GM18511 (cell line): ENCODE measurements at regions not wholly inside any gene's neighbourhood (a gene's known extent, or its start where the extent isn't known, plus 50 kb on each side); places are given as distances from the start of the nearest gene placed in this dataset.

ENCODE experiments used
- ATAC-seq: cut with Tn5 transposase; IDR thresholded peaks from one replicate; pipeline ENCODE4 v1.9.1; 2021; ENCODE audit warnings: mild to moderate bottlenecking, moderate library complexity; ENCODE audit not compliant: unreplicated experiment

- ATAC-seq: no peak
These were observed 673.4 kb downstream of the TRIML1 start for GRCh38 chr4:188812644-188813043.

GRCh38 chr4:188818300-188818699 is 679.1 kb downstream of the TRIML1 start:
- no peak for ATAC-seq

GRCh38 chr4:188819233-188819632 is 680.0 kb downstream of the TRIML1 start:
- ATAC-seq: no peak

- no peak for ATAC-seq
These were observed 682.3 kb downstream of the TRIML1 start for GRCh38 chr4:188821500-188821899.

GRCh38 chr4:188822698-188823097 is 683.5 kb downstream of the TRIML1 start:
- no peak for ATAC-seq

- no peak for ATAC-seq
These were observed 685.3 kb downstream of the TRIML1 start for GRCh38 chr4:188824553-188824952.

GRCh38 chr4:188826393-188826792 is 687.2 kb downstream of the TRIML1 start:
- ATAC-seq: no peak

- no peak for ATAC-seq
These were observed 700.5 kb downstream of the TRIML1 start for GRCh38 chr4:188839704-188840103.

- no peak for ATAC-seq
These were observed 702.3 kb downstream of the TRIML1 start for GRCh38 chr4:188841523-188841922.

GRCh38 chr4:188854436-188854835 is 715.2 kb downstream of the TRIML1 start:
- ATAC-seq: no peak

GRCh38 chr4:188858696-188859095 is 719.5 kb downstream of the TRIML1 start:
- ATAC-seq: no peak

GRCh38 chr4:188864741-188865140 is 725.5 kb downstream of the TRIML1 start:
- no peak for ATAC-seq

GRCh38 chr4:188867796-188868195 is 728.6 kb downstream of the TRIML1 start:
- no peak for ATAC-seq

- ATAC-seq: no peak
These were observed 730.3 kb downstream of the TRIML1 start for GRCh38 chr4:188869581-188869980.

GRCh38 chr4:188872809-188873208 is 733.6 kb downstream of the TRIML1 start:
- no peak for ATAC-seq

- no peak for ATAC-seq
These were observed 737.6 kb downstream of the TRIML1 start for GRCh38 chr4:188876881-188877280.

- ATAC-seq: no peak
These were observed 740.4 kb downstream of the TRIML1 start for GRCh38 chr4:188879598-188879997.

- ATAC-seq: no peak
These were observed 748.7 kb downstream of the TRIML1 start for GRCh38 chr4:188887905-188888304.

- no peak for ATAC-seq
These were observed 753.6 kb downstream of the TRIML1 start for GRCh38 chr4:188892837-188893236.

GRCh38 chr4:188903986-188904385 is 764.7 kb downstream of the TRIML1 start:
- no peak for ATAC-seq

GRCh38 chr4:188904617-188905016 is 765.4 kb downstream of the TRIML1 start:
- ATAC-seq: no peak

- ATAC-seq: no peak
These were observed 766.0 kb downstream of the TRIML1 start for GRCh38 chr4:188905248-188905647.

GRCh38 chr4:188911199-188911598 is 772.0 kb downstream of the TRIML1 start:
- no peak for ATAC-seq

- no peak for ATAC-seq
These were observed 772.5 kb downstream of the TRIML1 start for GRCh38 chr4:188911707-188912106.
